ENCODE measurements at regions not wholly inside any gene's neighbourhood (a gene's known extent, or its start where the extent isn't known, plus 50 kb on each side); places are given as distances from the start of the nearest gene placed in this dataset.

GRCh38 chr3:88440701-88441100, 290.9 kb downstream of the C3orf38 start:
- H4K5ac ChIP-seq (ENCODE audit: low read depth, low read length) = no peak overlapping the region
- intact Hi-C loops (cut with micrococcal nuclease) (no loop called here), dilution Hi-C loops (cut with HindIII; ENCODE audit: low sequenced_read_pairs, unreplicated experiment) (no loop called here), in situ Hi-C loops (cut with MboI; ENCODE audit: low sequenced_read_pairs) (no loop called here)
- no peaks in the 10 kb centered on the region for H3K9me3 ChIP-seq (ENCODE audit: control insufficient read depth, insufficient read depth, low read length)
- no peak overlapping the region for H3K4me3 ChIP-seq (ENCODE audit: insufficient read depth, low read depth, low read length)
- no peak overlapping the region for H3K14ac ChIP-seq (replicated peaks; ENCODE audit: low read depth, low read length)
- no peak overlapping the region for H3K4me2 ChIP-seq (ENCODE audit: low read depth, low read length)
- H2BK5ac ChIP-seq (ENCODE audit: low read depth, low read length, poor library complexity, severe bottlenecking) = no peak overlapping the region
- H2BK15ac ChIP-seq (ENCODE audit: low read depth, low read length) = no peak overlapping the region
- H3K27ac ChIP-seq (ENCODE audit: insufficient read depth, low read length) = no peak overlapping the region
- no peak for ATAC-seq (ENCODE audit: low read depth)
- H2AFZ ChIP-seq (replicated peaks; ENCODE audit: low read length, poor library complexity) = no peak overlapping the region
- no peak overlapping the region for H2AK9ac ChIP-seq (replicated peaks; ENCODE audit: low read depth, low read length, poor library complexity)
- no peak overlapping the region for H4K91ac ChIP-seq (ENCODE audit: insufficient read depth, low read depth, low read length)
- H3K27me3 ChIP-seq (ENCODE audit: control insufficient read depth, insufficient read depth, low read length) = no peaks in the 10 kb centered on the region
- CTCF ChIA-PET = no interaction called here
- no peak overlapping the region for H2BK120ac ChIP-seq (ENCODE audit: low read depth, low read length)
- H4K8ac ChIP-seq (ENCODE audit: low read depth in 2 of 2, low read length in 2 of 2) = no peak overlapping the region
- H3K79me1 ChIP-seq (ENCODE audit: low read depth in 1 of 2, low read length in 2 of 2) = no peaks in the 10 kb centered on the region
- no peaks in the 10 kb centered on the region for H3K4me1 ChIP-seq (ENCODE audit: control insufficient read depth, insufficient read depth, low read length)
- H3K9me1 ChIP-seq (ENCODE audit: insufficient read depth, low read length) = no peaks in the 10 kb centered on the region
- no peak overlapping the region for H3K56ac ChIP-seq (ENCODE audit: extremely low read depth, insufficient read depth, low read length)
- BruUV-seq (replicated peaks) = no TSS peak
- DNase-seq = no peak
- H3K36me3 ChIP-seq (ENCODE audit: control insufficient read depth, insufficient read depth, low read length) = no peaks in the 10 kb centered on the region
- no peak overlapping the region for H2AK5ac ChIP-seq (ENCODE audit: low read depth, low read length)
- TF ChIP-seq RCOR1 (IDR thresholded peaks at IDR 0.05; ENCODE audit: insufficient replicate concordance, low read length) (no peak), BHLHE40 (IDR thresholded peaks at IDR 0.05; ENCODE audit: low read depth, low read length) (no peak), CEBPB (IDR thresholded peaks at IDR 0.05; ENCODE audit: low read depth, low read length) (no peak), SMC3 (IDR thresholded peaks at IDR 0.05; ENCODE audit: low read depth, low read length) (no peak), RAD21 (IDR thresholded peaks at IDR 0.05; ENCODE audit: low read length) (no peak), RFX5 (IDR thresholded peaks at IDR 0.05; ENCODE audit: low read depth, low read length) (no peak), POLR2A (IDR thresholded peaks at IDR 0.05; ENCODE audit: low read depth, low read length) (no peak), CHD1 (IDR thresholded peaks at IDR 0.05; ENCODE audit: low read depth, low read length) (no peak), MXI1 (IDR thresholded peaks at IDR 0.05; ENCODE audit: borderline replicate concordance, low read depth, low read length) (no peak), USF2 (IDR thresholded peaks at IDR 0.05; ENCODE audit: low read depth, low read length) (no peak), MAZ (IDR thresholded peaks at IDR 0.05; ENCODE audit: borderline replicate concordance, low read depth, low read length) (no peak), CTCF (conservative IDR thresholded peaks at IDR 0.05; ENCODE audit: low read depth, low read length) (no peak)
- WGBS, 2 experiments (ENCODE audit: extremely low coverage in 2 of 2, insufficient read length in 1 of 2) = no CpG with 5 or more reads among the region's 1 CpG
- no peak overlapping the region for H2BK20ac ChIP-seq (ENCODE audit: low read depth, low read length)
- no peak overlapping the region for H3K18ac ChIP-seq (ENCODE audit: low read depth, low read length)
- H3K9ac ChIP-seq (ENCODE audit: low read depth, low read length) = no peak overlapping the region
- H3K23ac ChIP-seq (ENCODE audit: low read depth, low read length) = no peak overlapping the region
- H4K20me1 ChIP-seq (ENCODE audit: insufficient read depth, low read length) = no peaks in the 10 kb centered on the region
- POLR2A ChIA-PET (ENCODE audit: unreplicated experiment) = no interaction called here
- H3K4ac ChIP-seq (ENCODE audit: low read depth, low read length) = no peak overlapping the region

All from IMR-90 (cell line).